ENCODE measurements at regions not wholly inside any gene's neighbourhood (a gene's known extent, or its start where the extent isn't known, plus 50 kb on each side); places are given as distances from the start of the nearest gene placed in this dataset.
"Not testable (repeated sequence)": the region's sequence is repeated elsewhere in the genome, so short reads cannot be mapped to it uniquely, and the experiment has no call there.

DNA sequence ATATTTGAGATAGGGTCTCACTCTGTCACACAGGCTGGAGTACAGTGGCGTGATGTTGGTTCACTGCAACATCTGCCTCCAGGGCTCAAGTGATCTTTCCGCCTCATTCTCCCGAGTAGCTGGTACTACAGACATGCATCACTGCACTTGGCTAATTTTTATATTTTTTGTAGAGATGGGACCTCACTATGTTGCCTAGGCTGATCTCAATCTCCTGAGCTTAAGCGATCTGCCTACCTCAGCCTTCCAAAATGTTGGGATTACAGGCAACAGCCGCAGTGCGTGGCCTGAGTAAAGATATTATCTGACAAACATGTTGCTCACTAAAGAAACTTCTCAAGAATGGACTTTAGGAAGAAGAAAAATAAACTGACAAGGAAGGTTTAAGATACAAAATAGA, 125.4 kb upstream of the ABCC4 start:
- BruUV-seq (replicated peaks), result no TSS peak
- Histone ChIP-seq H2AFZ (ENCODE audit: low read depth, low read length) (no peak overlapping the region), H3K4me3 (replicated peaks in 1 of 3; ENCODE audit: insufficient read depth in 1 of 3, low read depth in 1 of 3, low read length in 3 of 3) (no peak overlapping the region), H3K27ac (ENCODE audit: insufficient read depth, low read depth, low read length) (no peak overlapping the region), H3K4me1 (ENCODE audit: control insufficient read depth, extremely low read depth, insufficient read depth, low read length) (no peaks in the 10 kb centered on the region), H3K79me2 (ENCODE audit: control insufficient read depth, insufficient read depth, low read length) (no peaks in the 10 kb centered on the region), H3K9me1 (replicated peaks; ENCODE audit: control insufficient read depth, extremely low read depth, insufficient read depth, low read length) (no peaks in the 10 kb centered on the region), H3K9ac (replicated peaks; ENCODE audit: extremely low read depth, insufficient read depth, low read length) (no peak overlapping the region), H4K20me1 (replicated peaks; ENCODE audit: control insufficient read depth, extremely low read depth, insufficient read depth, low read length) (no peaks in the 10 kb centered on the region), H3K9me3 (replicated peaks; ENCODE audit: control insufficient read depth, insufficient read depth, low read length) (no peaks in the 10 kb centered on the region), H3K4me2 (ENCODE audit: insufficient read depth, low read length) (no peak overlapping the region), H3K27me3 (ENCODE audit: control insufficient read depth in 2 of 2, insufficient read depth in 2 of 2, low read length in 2 of 2) (no peaks in the 10 kb centered on the region), H3K36me3 (ENCODE audit: control insufficient read depth in 2 of 2, extremely low read depth in 1 of 2, insufficient read depth in 2 of 2, low read length in 2 of 2) (no peaks in the 10 kb centered on the region)
- intact Hi-C loops (cut with micrococcal nuclease), result no loop called here
- FAIRE-seq (no peak), DNase-seq (ENCODE audit: low read depth, low spot score) (no peak)
- dilution Hi-C loops (cut with MboI; ENCODE audit: extremely low pct_ligation_motif_present, low sequenced_read_pairs), result no loop called here
- TF ChIP-seq POLR2A (IDR thresholded peaks at IDR 0.05; ENCODE audit: low read depth, low read length), result no peak
- TF ChIP-seq MYC (IDR thresholded peaks at IDR 0.05; ENCODE audit: low read depth, low read length), result no peak
- TF ChIP-seq, protein P1, sequence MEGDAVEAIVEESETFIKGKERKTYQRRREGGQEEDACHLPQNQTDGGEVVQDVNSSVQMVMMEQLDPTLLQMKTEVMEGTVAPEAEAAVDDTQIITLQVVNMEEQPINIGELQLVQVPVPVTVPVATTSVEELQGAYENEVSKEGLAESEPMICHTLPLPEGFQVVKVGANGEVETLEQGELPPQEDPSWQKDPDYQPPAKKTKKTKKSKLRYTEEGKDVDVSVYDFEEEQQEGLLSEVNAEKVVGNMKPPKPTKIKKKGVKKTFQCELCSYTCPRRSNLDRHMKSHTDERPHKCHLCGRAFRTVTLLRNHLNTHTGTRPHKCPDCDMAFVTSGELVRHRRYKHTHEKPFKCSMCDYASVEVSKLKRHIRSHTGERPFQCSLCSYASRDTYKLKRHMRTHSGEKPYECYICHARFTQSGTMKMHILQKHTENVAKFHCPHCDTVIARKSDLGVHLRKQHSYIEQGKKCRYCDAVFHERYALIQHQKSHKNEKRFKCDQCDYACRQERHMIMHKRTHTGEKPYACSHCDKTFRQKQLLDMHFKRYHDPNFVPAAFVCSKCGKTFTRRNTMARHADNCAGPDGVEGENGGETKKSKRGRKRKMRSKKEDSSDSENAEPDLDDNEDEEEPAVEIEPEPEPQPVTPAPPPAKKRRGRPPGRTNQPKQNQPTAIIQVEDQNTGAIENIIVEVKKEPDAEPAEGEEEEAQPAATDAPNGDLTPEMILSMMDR (IDR thresholded peaks at IDR 0.05; ENCODE audit: extremely low read depth in 1 of 2, insufficient read depth in 1 of 2, low read depth in 1 of 2, low read length in 2 of 2), result no peak
- TF ChIP-seq, protein P2, sequence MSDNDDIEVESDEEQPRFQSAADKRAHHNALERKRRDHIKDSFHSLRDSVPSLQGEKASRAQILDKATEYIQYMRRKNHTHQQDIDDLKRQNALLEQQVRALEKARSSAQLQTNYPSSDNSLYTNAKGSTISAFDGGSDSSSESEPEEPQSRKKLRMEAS (IDR thresholded peaks at IDR 0.05; ENCODE audit: insufficient read depth, insufficient read length), result no peak
- no peak for TF ChIP-seq EZH2 (IDR thresholded peaks at IDR 0.05; ENCODE audit: borderline replicate concordance, low read depth, low read length, severe bottlenecking)
- TF ChIP-seq GATA2 (IDR thresholded peaks at IDR 0.05; ENCODE audit: insufficient read depth, insufficient read length, low read depth, low read length), result no peak
- TF ChIP-seq POLR2AphosphoS5 (IDR thresholded peaks at IDR 0.05; ENCODE audit: insufficient read depth, low read depth, low read length), result no peak
- TF ChIP-seq FOS (IDR thresholded peaks at IDR 0.05; ENCODE audit: borderline replicate concordance, insufficient read depth, low read length), result no peak
- TF ChIP-seq JUN (IDR thresholded peaks at IDR 0.05; ENCODE audit: borderline replicate concordance, insufficient read depth, insufficient read length, low read depth), result no peak
- ChIA-PET POLR2A (no interaction called here), CTCF (no interaction called here)

DNA sequence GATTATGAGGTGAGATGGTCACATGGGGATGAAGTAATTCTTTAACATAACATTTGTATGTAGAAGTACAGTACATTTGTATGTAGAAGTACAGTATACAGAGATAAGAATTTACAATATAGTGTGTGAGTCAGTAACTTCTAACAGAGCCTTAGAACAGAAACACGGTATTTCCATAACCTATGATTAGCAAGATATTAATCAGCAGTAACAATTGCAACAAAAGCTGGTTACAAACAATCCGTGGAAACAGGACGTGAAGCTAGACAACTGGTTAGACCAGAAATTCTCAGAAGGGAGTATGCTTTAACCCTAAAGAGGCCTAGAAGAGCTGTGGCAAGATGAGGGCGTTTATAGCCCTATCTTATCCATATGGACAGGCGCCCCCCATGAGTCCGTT, 122.0 kb upstream of the CLDN10 start:
- H3K4me1 ChIP-seq (ENCODE audit: control insufficient read depth, extremely low read depth, insufficient read depth, low read length); H3K9me3 ChIP-seq (replicated peaks; ENCODE audit: control insufficient read depth, insufficient read depth, low read length); FAIRE-seq; H3K27ac ChIP-seq (ENCODE audit: insufficient read depth, low read depth, low read length); H3K27me3 ChIP-seq (ENCODE audit: control insufficient read depth in 2 of 2, insufficient read depth in 2 of 2, low read length in 2 of 2); H2AFZ ChIP-seq (ENCODE audit: low read depth, low read length); H3K36me3 ChIP-seq (ENCODE audit: control insufficient read depth in 2 of 2, extremely low read depth in 1 of 2, insufficient read depth in 2 of 2, low read length in 2 of 2); H3K4me2 ChIP-seq (ENCODE audit: insufficient read depth, low read length); intact Hi-C loops (cut with micrococcal nuclease); H3K9ac ChIP-seq (replicated peaks; ENCODE audit: extremely low read depth, insufficient read depth, low read length); dilution Hi-C loops (cut with MboI; ENCODE audit: extremely low pct_ligation_motif_present, low sequenced_read_pairs); DNase-seq (ENCODE audit: low read depth, low spot score); H3K9me1 ChIP-seq (replicated peaks; ENCODE audit: control insufficient read depth, extremely low read depth, insufficient read depth, low read length); H3K79me2 ChIP-seq (ENCODE audit: control insufficient read depth, insufficient read depth, low read length); H3K4me3 ChIP-seq (replicated peaks in 1 of 3; ENCODE audit: insufficient read depth in 1 of 3, low read depth in 1 of 3, low read length in 3 of 3); BruUV-seq (replicated peaks); H4K20me1 ChIP-seq (replicated peaks; ENCODE audit: control insufficient read depth, extremely low read depth, insufficient read depth, low read length): not testable (repeated sequence)
- CTCF ChIA-PET, result interaction anchor here (1.2 to 1.3 kb wide), 2 partner anchors 19 to 193 kb away, joined by 3 read pairs; no protein-coding TSS in a partner anchor
- POLR2A ChIA-PET, result interaction anchor here (0.6 kb wide), 1 partner anchor 212 kb away, joined by 8 read pairs; no protein-coding TSS in a partner anchor
